T-helper 2 cell treated with Interferon-gamma antibody and Interleukin-4, amounts not matched to agents 5 μg/mL and 100 μg/mL, for 36 hours (primary cell): ENCODE measurements at regions not wholly inside any gene's neighbourhood (a gene's known extent, or its start where the extent isn't known, plus 50 kb on each side); places are given as distances from the start of the nearest gene placed in this dataset.

Source experiments
- DNase-seq: peaks from one replicate; pipeline ENCODE4 v3.0.0; 2021; ENCODE audit warnings: low spot score
- H3K27ac Mint-ChIP-seq: one replicate; pipeline ENCODE4 v1.8.0; 2021; ENCODE audit warnings: mild to moderate bottlenecking, mixed read lengths
- H3K27me3 Mint-ChIP-seq: one replicate; pipeline ENCODE4 v1.8.0; 2021; ENCODE audit warnings: low read depth, mixed read lengths
- H3K36me3 Mint-ChIP-seq: one replicate; pipeline ENCODE4 v1.8.0; 2021; ENCODE audit warnings: low read depth, mixed read lengths
- H3K4me1 Mint-ChIP-seq: one replicate; pipeline ENCODE4 v1.8.0; 2021; ENCODE audit warnings: low read depth, mixed read lengths
- H3K4me3 Mint-ChIP-seq: one replicate; pipeline ENCODE4 v1.8.0; 2022; ENCODE audit warnings: mild to moderate bottlenecking, moderate library complexity, mixed read lengths
- H3K9me3 Mint-ChIP-seq: one replicate; pipeline ENCODE4 v1.8.0; 2021; ENCODE audit warnings: mixed read lengths

- no peaks in the 10 kb centered on the region for H3K36me3 Mint-ChIP-seq
- no peak for DNase-seq
- no peaks in the 10 kb centered on the region for H3K27me3 Mint-ChIP-seq
- H3K9me3 Mint-ChIP-seq, result no peaks in the 10 kb centered on the region
- no peak overlapping the region for H3K4me3 Mint-ChIP-seq
- no peak overlapping the region for H3K27ac Mint-ChIP-seq
- H3K4me1 Mint-ChIP-seq, result no peaks in the 10 kb centered on the region
Measured at GRCh38 chr10:60621018-60621417, 157.3 kb upstream of the CDK1 start.

- Mint-ChIP-seq H3K4me3 (no peak overlapping the region), H3K36me3 (no peaks in the 10 kb centered on the region), H3K9me3 (no peaks in the 10 kb centered on the region), H3K4me1 (no peaks in the 10 kb centered on the region), H3K27me3 (no peaks in the 10 kb centered on the region), H3K27ac (no peak overlapping the region)
- no peak for DNase-seq
Measured at GRCh38 chr10:60618861-60619260, 159.4 kb upstream of the CDK1 start.

GRCh38 chr10:60615541-60615940 is 162.7 kb upstream of the CDK1 start:
- Mint-ChIP-seq H3K9me3 (no peaks in the 10 kb centered on the region), H3K4me1 (peaks cover 15% of the 10 kb centered on the region), H3K27me3 (no peaks in the 10 kb centered on the region), H3K4me3 (no peak overlapping the region), H3K36me3 (no peaks in the 10 kb centered on the region), H3K27ac (no peak overlapping the region)
- DNase-seq, result no peak

- Mint-ChIP-seq H3K4me3 (no peak overlapping the region), H3K27ac (no peak overlapping the region), H3K36me3 (no peaks in the 10 kb centered on the region), H3K9me3 (no peaks in the 10 kb centered on the region), H3K27me3 (no peaks in the 10 kb centered on the region), H3K4me1 (peaks cover 16% of the 10 kb centered on the region)
- DNase-seq, result no peak
Measured at GRCh38 chr10:60614363-60614762, 163.9 kb upstream of the CDK1 start.

GRCh38 chr10:60613434-60613833 is 164.8 kb upstream of the CDK1 start:
- no peaks in the 10 kb centered on the region for H3K27me3 Mint-ChIP-seq
- H3K9me3 Mint-ChIP-seq, result no peaks in the 10 kb centered on the region
- no peaks in the 10 kb centered on the region for H3K36me3 Mint-ChIP-seq
- H3K4me3 Mint-ChIP-seq, result no peak overlapping the region
- DNase-seq, result no peak
- peaks cover 16% of the 10 kb centered on the region for H3K4me1 Mint-ChIP-seq
- no peak overlapping the region for H3K27ac Mint-ChIP-seq

- H3K4me3 Mint-ChIP-seq, result no peak overlapping the region
Measured at GRCh38 chr10:60611291-60611747, 167.0 kb upstream of the CDK1 start.

GRCh38 chr10:60607372-60607771 is 170.9 kb upstream of the CDK1 start:
- H3K27ac Mint-ChIP-seq, result no peak overlapping the region
- no peak overlapping the region for H3K4me3 Mint-ChIP-seq

More at GRCh38 chr10:60611291-60611747, 167.0 kb upstream of the CDK1 start:
- peaks cover 23% of the 10 kb centered on the region for H3K4me1 Mint-ChIP-seq
- no peak overlapping the region for H3K27ac Mint-ChIP-seq
- peak; percentile 44 for DNase-seq
- H3K36me3 Mint-ChIP-seq, result no peaks in the 10 kb centered on the region
- no peaks in the 10 kb centered on the region for H3K27me3 Mint-ChIP-seq
- H3K9me3 Mint-ChIP-seq, result no peaks in the 10 kb centered on the region

GRCh38 chr10:60606343-60607080 is 171.8 kb upstream of the CDK1 start:
- Mint-ChIP-seq H3K36me3 (no peaks in the 10 kb centered on the region), H3K9me3 (no peaks in the 10 kb centered on the region), H3K27me3 (no peaks in the 10 kb centered on the region), H3K4me3 (no peak overlapping the region), H3K4me1 (peaks cover 18% of the 10 kb centered on the region), H3K27ac (no peak overlapping the region)
- no peak for DNase-seq

More at GRCh38 chr10:60607372-60607771, 170.9 kb upstream of the CDK1 start:
- H3K27me3 Mint-ChIP-seq, result no peaks in the 10 kb centered on the region
- no peaks in the 10 kb centered on the region for H3K9me3 Mint-ChIP-seq
- H3K4me1 Mint-ChIP-seq, result peaks cover 24% of the 10 kb centered on the region
- no peak for DNase-seq
- H3K36me3 Mint-ChIP-seq, result no peaks in the 10 kb centered on the region

GRCh38 chr10:60605476-60605875 is 172.8 kb upstream of the CDK1 start:
- Mint-ChIP-seq H3K36me3 (no peaks in the 10 kb centered on the region), H3K4me3 (no peak overlapping the region), H3K9me3 (no peaks in the 10 kb centered on the region), H3K27me3 (no peaks in the 10 kb centered on the region), H3K4me1 (peaks cover 8% of the 10 kb centered on the region), H3K27ac (no peak overlapping the region)
- DNase-seq, result no peak

- DNase-seq, result no peak
- H3K36me3 Mint-ChIP-seq, result no peaks in the 10 kb centered on the region
Measured at GRCh38 chr10:60604342-60604741, 173.9 kb upstream of the CDK1 start.

GRCh38 chr10:60597513-60597912 is 180.8 kb upstream of the CDK1 start:
- no peak overlapping the region for H3K4me3 Mint-ChIP-seq
- H3K27me3 Mint-ChIP-seq, result no peaks in the 10 kb centered on the region
- H3K4me1 Mint-ChIP-seq, result peaks cover 8% of the 10 kb centered on the region
- no peaks in the 10 kb centered on the region for H3K9me3 Mint-ChIP-seq
- DNase-seq, result no peak
- no peak overlapping the region for H3K27ac Mint-ChIP-seq
- H3K36me3 Mint-ChIP-seq, result no peaks in the 10 kb centered on the region

More at GRCh38 chr10:60604342-60604741, 173.9 kb upstream of the CDK1 start:
- Mint-ChIP-seq H3K27me3 (no peaks in the 10 kb centered on the region), H3K4me3 (no peak overlapping the region), H3K9me3 (no peaks in the 10 kb centered on the region), H3K4me1 (peaks cover 7% of the 10 kb centered on the region), H3K27ac (no peak overlapping the region)

- Mint-ChIP-seq H3K36me3 (no peaks in the 10 kb centered on the region), H3K4me3 (no peak overlapping the region), H3K4me1 (peaks cover 8% of the 10 kb centered on the region), H3K27ac (no peak overlapping the region), H3K27me3 (no peaks in the 10 kb centered on the region), H3K9me3 (no peaks in the 10 kb centered on the region)
- DNase-seq, result no peak
Measured at GRCh38 chr10:60595852-60596251, 182.4 kb upstream of the CDK1 start.

- no peaks in the 10 kb centered on the region for H3K36me3 Mint-ChIP-seq
- no peaks in the 10 kb centered on the region for H3K27me3 Mint-ChIP-seq
- no peak overlapping the region for H3K27ac Mint-ChIP-seq
- no peaks in the 10 kb centered on the region for H3K9me3 Mint-ChIP-seq
- peaks cover 8% of the 10 kb centered on the region for H3K4me1 Mint-ChIP-seq
- no peak overlapping the region for H3K4me3 Mint-ChIP-seq
- no peak for DNase-seq
Measured at GRCh38 chr10:60594476-60595051, 183.7 kb upstream of the CDK1 start.

GRCh38 chr10:60591119-60591518 is 187.2 kb upstream of the CDK1 start:
- H3K27me3 Mint-ChIP-seq, result no peaks in the 10 kb centered on the region
- H3K4me3 Mint-ChIP-seq, result no peak overlapping the region
- no peak for DNase-seq
- no peak overlapping the region for H3K27ac Mint-ChIP-seq
- H3K36me3 Mint-ChIP-seq, result no peaks in the 10 kb centered on the region
- no peaks in the 10 kb centered on the region for H3K9me3 Mint-ChIP-seq
- peaks cover 5% of the 10 kb centered on the region for H3K4me1 Mint-ChIP-seq
